Forelimb muscle (tissue), 1 donor: ENCODE measurements at regions not wholly inside any gene's neighbourhood (a gene's known extent, or its start where the extent isn't known, plus 50 kb on each side); places are given as distances from the start of the nearest gene placed in this dataset.
"Not testable (repeated sequence)": the region's sequence is repeated elsewhere in the genome, so short reads cannot be mapped to it uniquely, and the experiment has no call there.

Source experiments
- DNase-seq: peaks from one replicate; pipeline ENCODE4 v3.0.0-alpha.2; 2013; ENCODE audit warnings: low read depth

DNA sequence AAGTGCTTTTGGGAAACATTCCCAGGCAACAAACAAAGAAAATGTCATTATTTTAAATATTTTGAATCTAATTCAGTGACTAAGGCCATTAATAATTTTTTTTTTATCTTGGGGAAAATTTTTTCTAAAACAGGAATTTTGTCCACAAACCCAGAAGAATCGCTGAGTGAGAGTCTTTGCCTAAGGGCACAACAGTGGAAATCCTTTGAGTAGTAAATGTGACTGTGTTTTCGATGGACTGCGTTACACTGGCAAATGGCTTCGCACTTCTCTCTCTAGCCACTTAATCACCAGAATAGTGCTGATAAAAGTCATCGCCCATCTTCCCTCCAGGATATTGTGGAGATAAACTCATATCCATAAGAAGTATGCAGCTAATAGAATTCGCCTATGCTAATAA, 430.3 kb upstream of the AKR1E2 start:
- DNase-seq, result no peak

DNA sequence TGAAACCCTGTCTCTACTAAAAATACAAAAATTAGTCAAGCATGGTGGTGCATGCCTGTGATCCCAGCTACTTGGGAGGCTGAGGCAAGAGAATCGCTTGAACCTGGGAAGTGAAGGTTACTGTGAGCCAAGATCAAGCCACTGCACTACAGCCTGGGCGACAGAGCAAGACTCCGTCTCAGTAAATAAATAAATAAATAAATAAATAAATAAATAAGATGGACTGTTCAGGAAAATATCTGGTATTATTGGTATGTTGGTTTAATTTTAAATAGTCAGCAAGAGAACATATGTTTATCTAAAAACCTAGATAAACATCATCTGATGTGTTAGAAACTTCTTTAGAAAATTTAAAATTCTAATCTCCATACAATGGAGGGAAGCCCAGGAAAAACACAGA, 431.6 kb upstream of the AKR1E2 start:
- not testable (repeated sequence) for DNase-seq

DNA sequence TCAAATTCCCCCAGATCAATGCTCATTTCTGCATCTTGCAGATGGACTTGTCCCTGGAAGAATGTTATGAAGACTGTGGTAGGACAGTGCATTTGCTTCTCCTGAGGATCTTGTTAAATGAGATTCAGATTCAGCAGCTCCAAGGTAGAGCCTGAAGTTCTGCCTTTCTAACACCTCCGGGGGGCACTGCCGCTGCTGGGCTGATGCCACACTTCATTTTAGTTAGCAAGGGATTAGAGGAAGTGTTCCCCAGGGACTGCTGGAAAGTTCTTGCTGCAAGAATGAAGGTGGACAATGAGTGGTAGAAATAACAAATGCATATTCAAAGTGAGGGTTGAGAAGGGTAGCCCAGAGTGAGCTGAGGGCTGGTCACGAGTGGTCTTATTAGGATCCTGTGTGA, 434.3 kb upstream of the AKR1E2 start:
- no peak for DNase-seq

DNA sequence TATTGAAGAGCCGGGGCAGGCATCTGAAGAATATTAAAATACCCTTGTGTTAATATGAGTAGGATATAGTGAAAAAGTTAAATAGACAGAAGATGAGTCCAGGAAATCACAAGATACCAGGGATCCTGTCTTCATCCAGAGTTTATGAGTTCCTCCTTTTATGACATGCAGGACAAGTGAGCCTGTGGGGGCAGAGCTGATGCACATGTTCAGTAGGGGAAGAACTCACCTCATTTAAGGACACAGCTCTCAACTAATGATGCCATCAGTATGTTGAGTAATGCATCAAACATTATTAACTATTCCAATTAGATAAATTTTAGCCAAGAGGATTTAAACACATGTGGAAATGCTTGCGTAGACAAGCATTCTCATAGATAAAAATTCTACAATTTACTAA, 435.8 kb upstream of the AKR1E2 start:
- no peak for DNase-seq

DNA sequence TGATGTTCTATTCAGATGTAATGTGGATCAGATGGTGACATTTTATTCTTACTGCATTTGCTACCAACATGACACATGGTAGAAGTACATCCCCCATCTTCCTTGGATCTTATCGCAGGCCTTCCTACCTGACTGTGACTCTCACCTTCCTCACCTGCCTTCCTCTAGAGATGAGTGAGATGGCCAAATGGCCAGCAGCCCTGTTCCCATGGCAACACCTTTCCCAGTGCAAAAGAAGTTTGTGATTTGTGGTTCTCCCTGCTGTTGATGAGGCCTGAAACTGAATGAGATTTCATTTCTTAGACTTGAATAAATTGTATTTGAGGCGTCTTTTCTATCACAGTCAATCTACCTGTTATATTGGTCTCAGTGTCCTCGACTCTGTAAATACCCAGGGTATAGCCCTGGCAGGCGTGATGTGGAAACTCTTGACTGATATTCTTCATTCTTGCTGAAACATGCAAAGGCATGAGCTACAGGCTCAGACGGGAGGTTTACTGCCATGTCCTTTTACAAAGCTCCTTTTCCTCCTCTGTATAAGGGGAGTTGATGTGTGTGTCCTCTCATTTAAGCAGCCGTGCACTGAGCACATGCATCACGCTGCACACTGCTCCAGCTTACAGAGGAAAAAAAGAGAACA, 440.7 kb upstream of the AKR1E2 start:
- no peak for DNase-seq

DNA sequence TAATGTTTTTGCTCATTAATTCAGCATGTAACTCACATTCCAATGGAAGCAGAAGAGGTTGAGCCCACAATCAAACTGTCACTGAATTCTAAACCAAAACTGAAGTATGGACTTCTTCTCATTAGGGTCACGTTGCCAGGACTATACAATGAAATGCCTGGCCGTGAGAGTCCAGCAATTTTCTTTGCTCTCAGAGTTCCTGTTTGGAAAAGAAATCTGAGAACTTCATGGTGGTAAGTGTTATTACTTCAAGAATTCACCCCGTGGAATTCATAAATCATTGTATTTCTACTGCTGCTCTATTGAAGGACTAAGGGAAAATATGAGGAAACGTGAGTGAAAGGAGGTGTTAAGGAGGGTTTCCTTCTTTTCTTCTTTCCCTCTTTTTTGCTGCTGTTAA, 441.8 kb upstream of the AKR1E2 start:
- no peak for DNase-seq

DNA sequence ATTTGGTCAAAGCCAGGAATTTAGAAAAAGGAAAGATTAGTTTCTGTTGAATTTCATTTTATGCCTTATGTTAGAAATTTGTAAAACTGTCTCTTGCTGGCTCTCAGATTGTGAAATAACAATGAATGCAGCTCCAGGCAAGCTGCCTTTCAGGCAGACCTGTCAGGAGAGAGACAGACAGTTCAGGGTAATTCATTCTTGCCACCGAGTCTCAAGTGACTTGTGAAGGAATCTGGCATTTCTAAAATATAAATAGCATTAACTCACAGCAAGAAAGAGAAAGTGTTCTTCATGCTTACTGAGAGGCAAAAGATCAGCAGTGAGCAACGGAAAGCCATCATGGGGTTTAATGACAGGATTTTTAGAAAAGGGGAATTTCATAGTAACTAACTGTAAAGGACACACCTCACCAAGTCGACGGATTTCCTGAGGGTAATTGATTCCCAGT, 442.3 kb upstream of the AKR1E2 start:
- DNase-seq, result no peak

DNA sequence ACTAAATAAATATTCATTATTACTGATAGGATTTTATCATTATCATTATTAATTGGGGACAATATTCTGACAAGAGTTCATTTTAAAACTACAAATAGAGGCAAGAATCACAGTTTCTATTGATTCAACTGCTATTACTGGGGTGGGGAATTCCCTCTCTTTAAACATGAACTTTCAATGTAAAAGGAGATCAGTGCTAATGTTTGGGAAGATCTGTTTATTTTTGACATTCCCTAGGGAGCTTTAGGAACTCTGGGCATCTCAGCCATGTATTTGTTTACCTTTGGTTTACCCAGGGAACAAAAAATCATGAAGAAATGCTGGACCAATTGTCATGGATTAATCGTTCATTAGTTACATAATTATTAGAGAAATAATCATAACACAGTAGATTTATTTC, 443.2 kb upstream of the AKR1E2 start:
- no peak for DNase-seq

DNA sequence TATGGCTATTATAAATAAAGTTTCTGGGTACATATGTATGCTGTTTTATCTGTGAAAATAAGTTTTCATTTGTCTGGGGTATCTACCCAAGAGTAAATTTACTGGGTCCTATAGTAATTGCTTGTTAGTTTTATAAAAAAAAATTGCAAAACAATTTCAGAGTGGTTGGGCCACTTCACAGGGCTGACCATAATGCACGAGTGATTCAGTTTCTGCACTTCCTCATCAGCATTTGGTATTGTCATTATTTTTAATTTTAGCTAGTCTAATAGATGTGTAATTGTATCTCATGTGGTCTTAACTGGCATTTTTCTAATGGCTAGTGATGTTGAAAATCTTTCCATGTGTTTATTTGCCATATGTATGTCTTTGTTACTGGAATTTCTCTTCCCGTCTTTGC, 452.4 kb upstream of the AKR1E2 start:
- DNase-seq, result no peak

DNA sequence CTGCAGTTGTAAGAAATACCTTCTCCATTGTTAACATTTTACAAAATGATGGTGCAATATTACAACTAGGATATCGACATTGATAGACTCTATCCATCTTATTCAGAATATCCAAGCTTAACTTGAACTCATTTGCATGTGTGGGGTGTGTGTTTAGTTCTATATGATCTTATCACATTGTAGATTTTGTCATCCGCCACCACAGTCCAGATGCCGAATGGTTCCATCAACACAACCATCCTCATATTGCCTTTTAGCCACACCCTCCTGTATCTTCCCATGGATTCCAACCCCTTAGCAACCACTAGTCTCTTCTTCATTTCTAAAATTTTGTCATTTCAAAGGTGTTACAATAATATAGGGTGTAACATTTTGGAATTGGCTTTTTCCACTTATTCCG, 452.9 kb upstream of the AKR1E2 start:
- DNase-seq, result no peak

DNA sequence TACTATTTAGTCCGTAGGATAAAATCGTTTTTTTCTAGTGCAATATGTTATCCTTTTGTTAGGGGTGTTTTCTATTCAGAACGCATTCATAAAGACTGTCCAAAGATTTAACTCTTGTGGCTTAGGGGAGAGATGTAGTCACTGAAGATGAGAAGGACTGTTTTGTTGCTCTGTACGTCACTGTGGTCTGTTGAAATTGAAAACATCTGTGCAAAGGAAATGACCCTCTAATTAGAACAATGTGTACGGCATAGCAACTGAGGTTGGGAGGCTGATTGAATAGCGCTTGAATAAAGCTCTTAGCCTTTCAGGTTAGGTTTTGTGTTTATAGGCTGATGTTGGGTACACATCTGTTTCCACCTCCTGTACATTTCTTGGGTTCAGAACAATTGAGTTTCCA, 453.4 kb upstream of the AKR1E2 start:
- DNase-seq, result peak; percentile 93

DNA sequence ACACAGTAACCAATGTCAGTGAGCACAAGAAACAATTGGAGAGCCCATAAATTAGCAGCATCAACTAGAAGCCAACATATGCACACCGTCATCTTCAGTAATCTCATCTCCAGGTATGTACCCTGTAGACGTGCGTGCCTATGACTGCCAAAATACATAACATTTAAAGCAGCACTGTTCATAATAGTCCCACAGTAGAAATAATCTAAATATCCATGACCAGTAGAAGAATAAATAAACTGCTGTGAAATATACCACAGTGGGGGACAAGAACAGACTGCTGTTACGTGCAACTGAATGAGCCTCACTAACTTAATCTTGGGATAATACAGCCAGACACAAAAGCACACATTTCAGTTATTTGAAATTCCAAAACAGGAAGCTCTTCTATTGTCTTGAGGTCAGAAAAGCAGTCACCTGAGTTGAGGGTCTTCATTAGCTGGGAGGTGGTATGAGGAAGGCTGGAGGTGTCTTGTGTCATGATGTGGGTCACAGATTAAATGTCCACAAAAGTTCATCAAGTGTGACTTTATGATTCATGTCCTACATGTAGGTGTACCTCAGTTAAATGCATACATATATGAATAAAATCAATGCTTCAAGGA, 454.2 kb upstream of the AKR1E2 start:
- DNase-seq, result no peak

DNA sequence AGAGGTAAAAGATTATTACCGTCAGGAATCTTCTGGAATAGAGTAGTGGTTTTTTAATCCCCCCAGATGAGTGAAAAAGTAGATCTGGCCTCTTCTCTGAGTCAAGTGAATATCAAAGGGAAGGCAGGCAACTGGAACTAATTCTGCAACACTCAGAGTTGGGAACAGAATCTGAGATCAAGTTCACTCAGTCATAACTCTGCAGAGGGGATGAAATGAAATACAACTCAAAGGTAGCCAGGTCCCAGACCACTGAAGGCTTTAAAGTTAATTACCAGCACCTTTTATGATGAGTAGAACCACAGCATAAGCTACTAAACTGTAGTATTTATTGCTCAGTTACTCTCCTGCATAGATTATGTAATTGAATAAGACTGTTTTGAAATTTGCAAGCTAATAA, 455.6 kb upstream of the AKR1E2 start:
- DNase-seq, result no peak

DNA sequence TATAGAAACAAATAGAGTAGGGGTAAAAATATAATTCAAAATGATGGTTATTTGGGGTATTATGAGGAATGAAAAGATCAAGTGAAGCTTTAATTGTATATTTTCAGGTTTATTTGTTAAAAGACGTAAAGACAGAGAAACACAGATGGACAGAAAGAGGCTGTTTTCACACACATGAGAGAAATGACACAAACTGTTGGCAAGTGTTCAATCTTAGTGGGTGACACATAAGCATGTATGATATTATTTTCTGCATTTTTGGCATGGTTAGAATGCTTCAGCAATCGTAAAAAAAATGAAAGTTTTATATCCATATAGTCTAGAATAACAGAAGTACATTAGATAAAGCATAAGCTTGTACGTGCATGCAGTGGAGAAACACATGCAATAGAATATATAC, 464.4 kb upstream of the AKR1E2 start:
- DNase-seq, result no peak

DNA sequence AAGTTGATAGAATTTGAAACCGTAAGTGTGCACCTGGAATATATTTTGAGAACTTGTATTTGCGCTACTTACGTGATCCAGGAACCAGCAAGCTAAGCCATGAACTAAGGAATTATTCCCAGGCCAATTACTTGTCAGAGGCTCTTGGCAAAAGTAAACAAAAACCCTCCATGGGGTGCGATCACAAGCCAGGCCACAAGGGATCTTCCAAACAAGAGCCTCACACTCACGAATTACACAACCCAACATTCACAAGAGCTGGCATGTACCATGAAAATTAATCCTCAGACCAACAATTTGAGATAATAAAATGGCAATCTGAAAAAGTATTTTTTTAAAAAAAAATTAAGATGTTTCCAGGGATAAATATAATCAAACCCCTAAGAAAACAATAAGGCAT, 467.0 kb upstream of the AKR1E2 start:
- no peak for DNase-seq

DNA sequence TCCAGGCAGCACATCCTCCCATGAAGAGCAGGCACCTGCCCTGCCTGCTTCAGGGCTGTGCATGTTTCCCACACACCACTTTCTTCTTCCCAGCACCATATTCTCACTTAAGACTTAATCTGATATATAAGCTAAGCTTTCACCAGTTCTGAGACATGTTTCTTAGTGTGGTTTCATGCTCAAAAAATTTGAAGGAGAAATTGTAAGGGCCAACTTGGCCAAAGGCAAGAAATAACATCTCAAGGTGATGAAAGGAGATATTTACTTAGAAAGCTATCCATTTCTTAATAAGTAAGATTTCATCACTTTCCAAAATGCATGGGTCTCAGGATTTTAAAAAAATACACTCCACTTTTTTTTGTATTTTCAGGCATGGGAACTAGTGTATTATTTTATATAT, 468.1 kb upstream of the AKR1E2 start:
- DNase-seq, result no peak

DNA sequence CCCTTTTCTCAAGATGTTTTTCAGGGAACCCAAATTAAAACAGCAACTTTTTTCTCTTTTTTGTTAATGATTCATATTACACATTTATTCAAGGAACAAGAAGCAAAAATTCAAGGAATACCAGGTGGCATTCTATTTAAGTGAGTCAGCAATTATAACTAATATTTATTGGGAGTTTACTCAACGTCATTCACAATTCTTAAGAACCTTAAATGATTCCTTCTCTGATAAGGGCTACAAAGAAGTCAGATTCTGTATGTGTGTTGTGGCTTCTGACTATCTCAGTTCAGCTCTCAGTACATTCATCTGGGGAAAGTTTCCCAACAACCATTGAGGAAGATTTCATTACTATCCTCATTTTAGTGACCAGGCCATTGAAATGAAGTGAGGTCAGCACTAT, 470.7 kb upstream of the AKR1E2 start:
- DNase-seq, result no peak

DNA sequence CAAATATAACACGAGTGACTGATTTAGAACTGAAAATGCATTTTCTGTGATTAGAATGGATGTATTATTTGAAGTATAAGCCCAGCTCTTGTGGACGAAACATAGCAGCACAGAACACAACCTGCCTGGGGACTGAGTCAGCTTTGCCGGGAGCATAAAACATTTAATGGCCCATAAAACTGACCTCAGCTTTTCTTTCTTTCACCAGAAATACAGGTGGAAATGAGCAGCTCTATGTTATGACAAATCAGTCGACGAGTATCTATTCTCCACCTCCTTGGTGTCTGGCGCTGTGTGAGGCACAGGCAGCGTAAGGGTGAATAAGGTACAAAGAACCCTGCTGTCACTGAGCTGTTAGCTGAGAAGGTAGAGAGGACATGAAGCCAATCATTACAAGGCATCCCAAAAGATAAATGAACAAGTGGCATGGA, 471.6 kb upstream of the AKR1E2 start:
- DNase-seq, result no peak

DNA sequence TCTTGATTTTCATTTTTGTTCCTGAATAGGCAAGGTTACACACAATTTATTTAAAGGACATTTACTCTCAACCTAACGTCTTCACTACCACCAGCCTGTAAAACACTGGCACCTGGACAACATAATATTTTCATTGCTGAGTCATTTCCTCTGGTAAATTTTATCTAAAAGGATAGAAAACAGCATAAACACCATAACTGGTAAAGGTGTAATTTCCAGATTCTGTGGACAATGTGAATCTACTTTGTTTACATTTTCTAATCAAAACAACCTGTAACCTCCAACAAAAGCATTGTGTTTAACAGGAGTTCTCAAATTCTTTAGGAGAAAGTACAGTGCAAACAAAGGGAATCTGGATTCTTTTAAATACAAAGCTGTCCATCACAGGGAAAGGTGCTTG, 472.0 kb upstream of the AKR1E2 start:
- DNase-seq, result no peak

DNA sequence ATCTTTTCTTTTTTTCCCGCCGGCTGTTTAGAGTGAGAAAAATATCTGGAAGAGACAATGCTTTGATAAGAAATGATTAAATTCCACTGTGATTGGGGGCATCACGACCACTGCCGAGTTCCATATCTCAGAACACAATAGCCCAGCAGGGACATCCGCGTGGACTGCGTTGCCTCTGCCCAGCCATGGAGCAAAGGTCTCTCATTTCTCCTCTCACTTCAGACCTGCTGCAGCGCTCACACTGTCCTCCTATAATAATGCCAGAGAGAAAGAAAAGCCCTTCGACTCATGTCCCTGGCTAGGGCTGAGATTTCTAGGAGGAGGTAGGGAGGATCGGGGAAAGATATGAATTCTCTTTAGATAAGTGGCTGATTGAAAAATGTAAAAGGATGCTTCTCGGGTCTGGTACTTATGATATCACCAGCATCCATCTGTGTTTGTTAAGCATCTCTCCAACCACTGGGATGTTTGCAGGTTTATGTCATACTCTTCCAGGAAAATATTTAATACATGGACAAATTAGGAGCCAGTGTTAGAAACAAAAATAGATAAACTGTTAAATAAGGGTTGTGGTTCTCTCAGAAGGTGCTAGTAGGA, 472.9 kb upstream of the AKR1E2 start:
- DNase-seq, result no peak

DNA sequence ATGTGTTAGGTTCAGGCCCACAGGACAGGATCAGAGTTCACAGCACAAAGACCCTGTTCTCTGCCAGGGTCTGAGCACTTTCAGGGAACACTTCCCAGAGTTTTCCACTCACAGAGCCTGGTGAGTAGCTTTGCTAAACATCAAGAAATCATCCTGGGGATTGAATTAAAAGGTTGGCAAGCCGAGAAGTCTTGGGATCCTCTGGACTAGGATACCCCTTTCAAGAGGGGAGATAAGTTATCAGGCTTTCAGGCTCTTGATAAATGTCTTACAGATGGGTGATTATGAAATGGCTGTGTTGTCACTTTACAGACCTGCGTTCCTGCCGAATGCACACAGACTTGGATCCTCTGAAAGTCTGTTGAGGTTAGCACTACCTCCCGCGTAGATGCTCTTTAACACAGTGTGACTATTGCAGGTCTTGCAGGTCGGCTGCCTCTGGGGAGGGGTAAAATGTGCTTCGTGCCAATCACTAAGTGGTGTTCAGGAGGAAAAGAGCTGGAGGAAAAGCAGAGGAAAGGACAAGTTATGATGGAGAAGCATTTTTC, 473.5 kb upstream of the AKR1E2 start:
- peak; percentile 40 for DNase-seq

DNA sequence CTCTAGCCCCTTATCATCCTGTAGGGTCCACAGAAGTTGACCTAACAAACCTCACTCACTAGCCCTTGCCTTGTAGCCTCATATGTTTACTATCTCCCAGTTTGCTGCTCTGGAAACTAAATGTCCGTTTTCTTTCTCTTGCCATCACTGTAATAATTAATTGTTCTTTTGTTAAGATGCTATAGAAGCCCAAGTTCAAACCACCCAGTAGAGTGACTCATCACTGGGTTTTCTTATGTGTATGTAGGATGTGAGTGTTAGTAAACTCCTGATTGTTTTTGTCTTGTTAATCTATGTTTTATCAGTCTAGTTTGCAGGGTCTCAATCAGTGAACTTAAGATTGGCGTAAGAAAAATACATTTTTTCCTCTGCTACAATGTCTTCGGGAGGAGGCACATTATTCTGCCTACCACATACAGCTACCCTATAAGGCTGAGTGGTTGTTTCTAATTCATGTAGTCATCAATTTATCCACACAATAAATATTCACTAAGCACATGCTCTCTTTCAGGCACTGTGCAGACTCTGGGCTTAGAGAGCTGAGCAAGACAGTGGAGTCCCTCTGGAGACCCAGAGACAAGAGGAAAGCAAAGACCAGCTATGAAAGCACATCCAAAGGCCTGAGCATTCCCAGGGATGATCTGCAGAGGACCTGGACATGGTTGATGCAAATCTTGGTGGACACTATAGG, 474.1 kb upstream of the AKR1E2 start:
- DNase-seq, result no peak

DNA sequence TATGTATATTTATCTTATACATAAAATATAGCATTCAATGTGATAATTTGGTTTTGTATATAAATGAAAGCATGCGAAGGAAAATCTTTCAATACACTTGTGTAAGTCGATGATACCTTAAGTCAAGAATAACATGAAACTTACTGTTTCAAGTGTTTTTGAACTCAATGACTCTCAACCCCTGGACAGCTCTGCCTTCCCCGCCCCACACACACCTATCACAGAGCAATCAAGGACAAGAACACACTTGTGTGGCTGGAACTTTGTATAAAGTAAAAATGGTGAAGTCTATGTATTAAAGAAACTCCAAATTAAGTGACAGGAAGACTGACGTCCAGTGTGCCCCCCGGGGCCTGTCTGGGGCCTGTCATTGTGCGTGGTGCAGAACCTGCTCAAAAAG, 478.6 kb upstream of the AKR1E2 start:
- DNase-seq, result no peak
